Ishikawa (cell line): ENCODE measurements at regions not wholly inside any gene's neighbourhood (a gene's known extent, or its start where the extent isn't known, plus 50 kb on each side); places are given as distances from the start of the nearest gene placed in this dataset.

ENCODE experiments used
- CEBPB ChIP-seq: IDR thresholded peaks from 2 replicates; pipeline ENCODE4 v1.6.1; 2012
- CREB1 ChIP-seq: IDR thresholded peaks from 2 replicates; pipeline ENCODE4 v1.6.1; 2012; ENCODE audit warnings: low read depth
- EGR1 ChIP-seq: IDR thresholded peaks from 2 replicates; pipeline ENCODE4 v1.6.1; 2012
- EP300 ChIP-seq: IDR thresholded peaks from 2 replicates; pipeline ENCODE4 v1.6.1; 2012; ENCODE audit warnings: borderline replicate concordance
- FOXM1 ChIP-seq: IDR thresholded peaks from 2 replicates; pipeline ENCODE4 v1.6.1; 2012; ENCODE audit warnings: low read depth, borderline replicate concordance
- MAX ChIP-seq: IDR thresholded peaks from 2 replicates; pipeline ENCODE4 v1.6.1; 2012
- NFIC ChIP-seq: IDR thresholded peaks from 2 replicates; pipeline ENCODE4 v1.6.1; 2012
- RAD21 ChIP-seq: IDR thresholded peaks from 2 replicates; pipeline ENCODE4 v1.6.1; 2012; ENCODE audit warnings: low read depth
- REST ChIP-seq: IDR thresholded peaks from 2 replicates; pipeline ENCODE4 v1.6.1; 2012; ENCODE audit warnings: low read depth, mild to moderate bottlenecking
- TAF1 ChIP-seq: IDR thresholded peaks from 2 replicates; pipeline ENCODE4 v1.6.1; 2012; ENCODE audit warnings: low read depth, mild to moderate bottlenecking
- TCF12 ChIP-seq: IDR thresholded peaks from 2 replicates; pipeline ENCODE4 v1.6.1; 2012; ENCODE audit warnings: low read depth
- TEAD4 ChIP-seq: IDR thresholded peaks from 2 replicates; pipeline ENCODE4 v1.6.1; 2012
- YY1 ChIP-seq: IDR thresholded peaks from 2 replicates; pipeline ENCODE4 v1.6.1; 2012; ENCODE audit warnings: low read depth
- ZBTB7A ChIP-seq: IDR thresholded peaks from 2 replicates; pipeline ENCODE4 v1.6.1; 2012; ENCODE audit warnings: low read depth
- TF ChIP-seq, protein P1 (sequence below): IDR thresholded peaks from 2 replicates; pipeline ENCODE4 v1.6.1; 2012

DNA sequence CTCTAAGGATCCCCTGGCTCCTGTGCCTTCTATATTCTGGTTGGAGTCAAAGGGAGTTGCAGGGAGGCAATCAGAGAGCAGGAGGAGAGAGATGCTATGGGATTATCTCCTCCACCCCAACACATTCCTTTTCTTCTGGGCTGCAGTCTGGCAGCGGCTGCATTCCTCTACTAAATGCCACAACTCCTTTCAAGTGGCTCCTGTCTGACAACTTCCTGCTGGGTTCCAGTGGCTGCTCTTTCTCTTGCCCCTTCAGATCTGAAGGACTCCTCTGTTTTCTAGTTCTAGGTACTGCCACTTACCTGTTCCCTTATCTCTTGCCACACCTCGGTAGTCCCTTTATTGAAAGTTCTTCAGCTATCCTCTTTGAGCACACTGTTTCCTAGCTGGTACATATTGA lies 425.0 kb downstream of the SNAPC1 start:
- TF ChIP-seq NFIC (no peak), CREB1 (no peak), EGR1 (no peak), REST (no peak), RAD21 (no peak), FOXM1 (no peak), ZBTB7A (no peak), MAX (no peak)
- TF ChIP-seq, protein P1, sequence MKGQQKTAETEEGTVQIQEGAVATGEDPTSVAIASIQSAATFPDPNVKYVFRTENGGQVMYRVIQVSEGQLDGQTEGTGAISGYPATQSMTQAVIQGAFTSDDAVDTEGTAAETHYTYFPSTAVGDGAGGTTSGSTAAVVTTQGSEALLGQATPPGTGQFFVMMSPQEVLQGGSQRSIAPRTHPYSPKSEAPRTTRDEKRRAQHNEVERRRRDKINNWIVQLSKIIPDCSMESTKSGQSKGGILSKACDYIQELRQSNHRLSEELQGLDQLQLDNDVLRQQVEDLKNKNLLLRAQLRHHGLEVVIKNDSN, result no peak

DNA sequence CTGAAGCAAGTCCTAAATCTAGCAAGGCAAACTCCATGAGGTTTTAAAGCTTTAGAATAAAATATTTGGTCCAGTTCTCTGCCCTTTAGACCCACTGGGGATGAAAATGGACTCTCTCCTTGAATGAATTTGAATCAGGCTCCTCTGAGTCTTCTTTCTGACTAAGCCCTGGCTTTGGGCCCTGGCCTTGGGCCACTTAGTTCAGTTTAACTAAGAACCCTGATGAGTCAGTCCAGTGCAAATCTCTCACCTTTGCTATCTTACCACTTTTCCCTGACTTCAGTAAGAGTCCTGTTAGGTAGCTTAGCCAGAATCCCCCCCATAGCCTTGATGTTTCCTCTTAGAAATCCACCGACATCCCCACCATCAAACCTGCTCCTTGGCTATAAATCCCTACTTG lies 427.5 kb downstream of the SNAPC1 start:
- TF ChIP-seq ZBTB7A, result no peak
- TF ChIP-seq, protein P1, result no peak
- TF ChIP-seq YY1, result no peak

GRCh38 chr14:62206456-62206855 lies 444.2 kb downstream of the SNAPC1 start:
- TF ChIP-seq MAX, result no peak
- TF ChIP-seq EP300, result no peak
- no peak for TF ChIP-seq CREB1
- no peak for TF ChIP-seq RAD21
- TF ChIP-seq EGR1, result no peak
- TF ChIP-seq TCF12, result no peak
- TF ChIP-seq, protein P1, result no peak
- no peak for TF ChIP-seq FOXM1
- no peak for TF ChIP-seq ZBTB7A
- no peak for TF ChIP-seq YY1
- TF ChIP-seq CEBPB, result no peak
- no peak for TF ChIP-seq REST
- no peak for TF ChIP-seq TAF1
- TF ChIP-seq TEAD4, result no peak

DNA sequence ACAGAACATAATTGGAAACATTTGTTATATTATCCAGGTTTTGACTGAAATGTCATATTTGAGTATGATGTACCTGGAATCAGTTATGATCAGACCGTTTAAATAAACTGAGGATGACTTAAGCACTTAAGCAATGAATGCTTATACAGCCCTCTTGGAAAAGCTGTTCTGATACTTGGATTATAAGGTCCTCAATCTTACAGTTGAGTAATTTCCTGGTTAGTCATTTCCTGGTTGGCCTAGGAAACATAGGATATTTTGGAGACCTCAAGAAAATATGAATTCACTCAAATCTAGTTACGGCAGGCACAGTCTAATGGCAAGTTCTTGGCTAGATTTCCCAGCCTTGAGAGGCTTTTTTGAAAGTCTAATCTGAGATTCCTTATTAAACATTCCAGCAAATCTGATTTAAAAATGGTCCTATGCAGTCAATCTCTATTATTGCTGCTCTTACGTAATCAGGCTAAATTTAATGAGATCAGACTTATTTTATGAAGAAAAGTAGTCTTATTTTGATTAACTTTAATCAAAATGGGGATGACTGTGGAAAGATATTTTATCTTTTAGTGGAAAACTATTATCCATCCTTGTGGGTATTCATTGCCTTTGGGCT lies 447.2 kb downstream of the SNAPC1 start:
- no peak for TF ChIP-seq CREB1
- TF ChIP-seq TAF1, result no peak
- no peak for TF ChIP-seq YY1
- TF ChIP-seq FOXM1, result no peak
- TF ChIP-seq, protein P1, result no peak
- TF ChIP-seq NFIC, result no peak
- no peak for TF ChIP-seq EGR1
- TF ChIP-seq TCF12, result no peak
- no peak for TF ChIP-seq CEBPB
- TF ChIP-seq MAX, result no peak
- TF ChIP-seq REST, result no peak
- no peak for TF ChIP-seq RAD21
- no peak for TF ChIP-seq EP300
- no peak for TF ChIP-seq TEAD4
- no peak for TF ChIP-seq ZBTB7A
